ENCODE measurements at regions not wholly inside any gene's neighbourhood (a gene's known extent, or its start where the extent isn't known, plus 50 kb on each side); places are given as distances from the start of the nearest gene placed in this dataset.

DNA sequence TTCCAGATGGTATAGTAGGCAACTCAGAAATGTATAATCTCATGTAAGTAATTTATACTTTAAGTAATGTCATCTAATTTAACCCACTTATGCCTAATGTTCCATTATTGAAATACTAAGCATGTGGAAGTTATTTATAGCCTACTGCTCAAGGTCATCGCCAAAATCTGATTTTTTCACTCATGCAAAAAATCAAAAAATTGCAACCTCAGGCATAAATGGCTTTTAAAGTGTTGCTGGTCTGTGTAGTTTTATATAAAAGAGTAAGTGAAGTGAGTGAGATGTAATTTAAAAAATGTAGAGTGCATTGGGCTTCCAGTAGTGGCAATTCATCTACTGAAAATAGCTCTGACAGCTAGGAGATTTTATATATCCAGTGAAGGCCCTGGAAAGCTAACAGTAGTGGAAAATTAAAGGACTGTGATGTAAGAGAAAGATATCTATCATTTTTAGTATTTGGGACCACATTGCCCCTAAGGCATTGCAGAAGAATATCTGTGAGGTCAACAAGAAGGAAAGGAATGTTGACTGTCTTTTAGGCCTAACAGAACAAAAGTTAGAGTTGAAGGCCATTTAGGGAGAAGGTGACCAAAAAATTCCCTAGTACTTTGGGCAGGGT is 624.5 kb upstream of the CHORDC1 start:
- TF ChIP-seq, protein P1, sequence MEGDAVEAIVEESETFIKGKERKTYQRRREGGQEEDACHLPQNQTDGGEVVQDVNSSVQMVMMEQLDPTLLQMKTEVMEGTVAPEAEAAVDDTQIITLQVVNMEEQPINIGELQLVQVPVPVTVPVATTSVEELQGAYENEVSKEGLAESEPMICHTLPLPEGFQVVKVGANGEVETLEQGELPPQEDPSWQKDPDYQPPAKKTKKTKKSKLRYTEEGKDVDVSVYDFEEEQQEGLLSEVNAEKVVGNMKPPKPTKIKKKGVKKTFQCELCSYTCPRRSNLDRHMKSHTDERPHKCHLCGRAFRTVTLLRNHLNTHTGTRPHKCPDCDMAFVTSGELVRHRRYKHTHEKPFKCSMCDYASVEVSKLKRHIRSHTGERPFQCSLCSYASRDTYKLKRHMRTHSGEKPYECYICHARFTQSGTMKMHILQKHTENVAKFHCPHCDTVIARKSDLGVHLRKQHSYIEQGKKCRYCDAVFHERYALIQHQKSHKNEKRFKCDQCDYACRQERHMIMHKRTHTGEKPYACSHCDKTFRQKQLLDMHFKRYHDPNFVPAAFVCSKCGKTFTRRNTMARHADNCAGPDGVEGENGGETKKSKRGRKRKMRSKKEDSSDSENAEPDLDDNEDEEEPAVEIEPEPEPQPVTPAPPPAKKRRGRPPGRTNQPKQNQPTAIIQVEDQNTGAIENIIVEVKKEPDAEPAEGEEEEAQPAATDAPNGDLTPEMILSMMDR (IDR thresholded peaks at IDR 0.05; ENCODE audit: unreplicated experiment) = no peak
- DNase-seq (ENCODE audit: low spot score) = no peak
- Mint-ChIP-seq H3K27me3 (ENCODE audit: unreplicated experiment) (peaks cover 1% of the 10 kb centered on the region), H3K4me1 (ENCODE audit: unreplicated experiment) (no peaks in the 10 kb centered on the region), H3K27ac (ENCODE audit: unreplicated experiment) (no peak overlapping the region), H3K36me3 (ENCODE audit: low read depth, unreplicated experiment) (no peaks in the 10 kb centered on the region), H3K9me3 (ENCODE audit: unreplicated experiment) (no peaks in the 10 kb centered on the region), H3K4me3 (ENCODE audit: unreplicated experiment) (no peak overlapping the region)

DNA sequence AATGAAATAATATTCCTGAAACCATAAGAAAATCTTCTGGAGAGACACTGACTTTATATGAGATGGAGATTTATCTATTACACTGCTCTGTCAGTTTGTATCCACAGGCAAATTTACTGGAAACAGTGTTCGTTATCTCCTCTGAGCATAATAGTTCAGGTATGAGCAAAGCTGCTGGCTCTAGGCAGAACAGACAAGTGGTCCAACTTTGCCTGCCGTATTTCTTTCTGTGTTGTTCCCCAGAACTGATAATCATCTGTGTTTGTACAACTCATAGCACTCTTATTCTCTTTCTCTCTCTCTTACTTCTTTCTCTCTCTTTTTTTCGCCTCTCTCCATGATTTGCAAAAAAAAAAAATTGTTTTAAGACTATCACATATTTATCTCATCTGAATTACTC is 623.8 kb upstream of the CHORDC1 start:
- peaks cover 1% of the 10 kb centered on the region for H3K27me3 Mint-ChIP-seq (ENCODE audit: unreplicated experiment)
- H3K4me3 Mint-ChIP-seq (ENCODE audit: unreplicated experiment) = no peak overlapping the region
- TF ChIP-seq, protein P1 (IDR thresholded peaks at IDR 0.05; ENCODE audit: unreplicated experiment) = no peak
- no peak overlapping the region for H3K27ac Mint-ChIP-seq (ENCODE audit: unreplicated experiment)
- DNase-seq (ENCODE audit: low spot score) = no peak
- no peaks in the 10 kb centered on the region for H3K9me3 Mint-ChIP-seq (ENCODE audit: unreplicated experiment)
- no peaks in the 10 kb centered on the region for H3K4me1 Mint-ChIP-seq (ENCODE audit: unreplicated experiment)
- no peaks in the 10 kb centered on the region for H3K36me3 Mint-ChIP-seq (ENCODE audit: low read depth, unreplicated experiment)

DNA sequence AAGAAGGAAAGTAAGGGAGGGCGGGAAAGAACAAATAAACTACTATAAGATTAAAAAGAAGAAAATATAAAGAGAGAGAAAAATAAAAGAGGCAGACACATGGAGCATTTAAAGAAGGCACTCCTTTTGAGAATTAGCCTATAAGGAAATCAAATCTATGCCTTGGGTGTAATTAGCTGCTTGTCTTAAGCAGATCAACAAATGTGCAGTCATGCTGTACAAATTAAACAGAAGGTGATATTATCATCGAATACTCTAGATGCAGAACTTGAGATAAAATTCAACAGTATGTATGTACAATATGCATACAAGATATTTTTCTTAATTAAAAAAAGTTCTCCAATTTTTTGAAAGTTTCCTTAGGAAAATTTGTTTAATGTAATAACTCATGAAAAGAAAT is 623.0 kb upstream of the CHORDC1 start:
- H3K4me3 Mint-ChIP-seq (ENCODE audit: unreplicated experiment) = no peak overlapping the region
- DNase-seq (ENCODE audit: low spot score) = no peak
- H3K36me3 Mint-ChIP-seq (ENCODE audit: low read depth, unreplicated experiment) = no peaks in the 10 kb centered on the region
- no peaks in the 10 kb centered on the region for H3K4me1 Mint-ChIP-seq (ENCODE audit: unreplicated experiment)
- no peak overlapping the region for H3K27ac Mint-ChIP-seq (ENCODE audit: unreplicated experiment)
- TF ChIP-seq, protein P1 (IDR thresholded peaks at IDR 0.05; ENCODE audit: unreplicated experiment) = no peak
- peaks cover 1% of the 10 kb centered on the region for H3K27me3 Mint-ChIP-seq (ENCODE audit: unreplicated experiment)
- no peaks in the 10 kb centered on the region for H3K9me3 Mint-ChIP-seq (ENCODE audit: unreplicated experiment)

DNA sequence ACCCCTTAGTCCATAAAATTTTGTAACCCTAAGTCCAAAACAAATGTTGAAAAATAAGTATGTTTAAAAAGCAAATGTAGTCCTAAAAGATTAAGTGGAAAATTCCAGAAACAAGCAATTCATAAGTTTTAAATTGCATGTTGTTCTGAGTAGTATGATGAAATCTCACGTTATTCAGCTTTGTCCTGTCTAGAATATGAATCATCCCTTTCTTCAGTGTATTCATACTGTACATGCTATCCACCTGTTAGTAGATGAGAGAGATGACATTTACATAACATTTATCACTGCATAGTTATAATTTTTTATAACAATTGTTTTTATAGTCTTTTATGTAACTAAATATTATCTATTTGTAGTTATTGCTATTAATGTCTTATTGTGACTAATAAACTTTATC is 622.3 kb upstream of the CHORDC1 start:
- TF ChIP-seq, protein P1 (IDR thresholded peaks at IDR 0.05; ENCODE audit: unreplicated experiment) = no peak
- H3K27ac Mint-ChIP-seq (ENCODE audit: unreplicated experiment) = no peak overlapping the region
- H3K4me3 Mint-ChIP-seq (ENCODE audit: unreplicated experiment) = no peak overlapping the region
- H3K4me1 Mint-ChIP-seq (ENCODE audit: unreplicated experiment) = no peaks in the 10 kb centered on the region
- no peaks in the 10 kb centered on the region for H3K36me3 Mint-ChIP-seq (ENCODE audit: low read depth, unreplicated experiment)
- H3K27me3 Mint-ChIP-seq (ENCODE audit: unreplicated experiment) = peaks cover 1% of the 10 kb centered on the region
- DNase-seq (ENCODE audit: low spot score) = no peak
- H3K9me3 Mint-ChIP-seq (ENCODE audit: unreplicated experiment) = no peaks in the 10 kb centered on the region

DNA sequence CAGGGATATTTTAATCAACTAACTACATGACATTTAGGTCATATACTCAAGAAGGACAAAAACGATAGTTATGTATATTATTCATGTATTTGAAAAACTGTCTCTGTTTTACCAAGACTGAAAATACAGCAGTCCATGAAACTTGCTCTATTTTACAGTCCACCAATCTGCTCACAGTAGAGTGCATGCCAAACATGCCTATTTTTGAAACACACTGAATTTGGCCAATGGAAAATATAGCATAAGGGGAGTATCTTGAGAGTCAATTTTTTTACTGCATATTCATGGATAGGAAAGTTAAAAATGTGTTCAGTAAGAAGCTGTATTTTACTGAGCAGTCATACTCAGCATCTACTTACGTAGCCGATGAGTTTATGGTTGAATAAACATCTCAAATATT is 621.2 kb upstream of the CHORDC1 start:
- no peaks in the 10 kb centered on the region for H3K36me3 Mint-ChIP-seq (ENCODE audit: low read depth, unreplicated experiment)
- TF ChIP-seq, protein P1 (IDR thresholded peaks at IDR 0.05; ENCODE audit: unreplicated experiment) = no peak
- DNase-seq (ENCODE audit: low spot score) = no peak
- H3K27ac Mint-ChIP-seq (ENCODE audit: unreplicated experiment) = no peak overlapping the region
- no peak overlapping the region for H3K4me3 Mint-ChIP-seq (ENCODE audit: unreplicated experiment)
- H3K27me3 Mint-ChIP-seq (ENCODE audit: unreplicated experiment) = peaks cover 1% of the 10 kb centered on the region
- H3K9me3 Mint-ChIP-seq (ENCODE audit: unreplicated experiment) = no peaks in the 10 kb centered on the region
- no peaks in the 10 kb centered on the region for H3K4me1 Mint-ChIP-seq (ENCODE audit: unreplicated experiment)
